Activated effector memory CD4-positive, alpha-beta T cell treated with Interleukin-2 at 50 U/mL for 16 hours (primary cell): ENCODE measurements at regions not wholly inside any gene's neighbourhood (a gene's known extent, or its start where the extent isn't known, plus 50 kb on each side); places are given as distances from the start of the nearest gene placed in this dataset.
"Not testable (repeated sequence)": the region's sequence is repeated elsewhere in the genome, so short reads cannot be mapped to it uniquely, and the experiment has no call there.

Source experiments
- DNase-seq: peaks from one replicate; pipeline ENCODE4 v3.0.0-alpha.2; 2020

GRCh38 chr11:31956310-31956709, 134.6 kb upstream of the RCN1 start:
- DNase-seq: no peak

DNA sequence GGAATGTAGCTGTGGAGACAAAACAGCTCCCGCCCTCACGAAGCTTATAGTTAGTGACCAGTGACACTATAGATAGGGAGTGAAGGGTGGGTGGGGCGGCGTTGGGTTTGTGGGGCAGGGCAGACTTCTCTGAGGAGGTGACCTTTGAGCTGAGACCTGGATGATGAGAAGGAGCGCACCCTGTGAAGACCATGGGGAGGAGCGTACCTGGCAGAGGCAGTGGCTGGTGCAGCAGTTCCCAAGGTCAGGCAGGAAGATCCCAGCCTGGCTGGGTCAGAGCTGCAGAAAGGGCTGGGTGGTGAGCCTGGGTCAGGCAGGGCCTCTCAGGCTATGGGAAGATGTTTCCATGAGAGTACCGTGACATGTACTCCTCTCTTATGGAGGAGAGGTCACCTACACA, 135.0 kb upstream of the RCN1 start:
- no peak for DNase-seq

DNA sequence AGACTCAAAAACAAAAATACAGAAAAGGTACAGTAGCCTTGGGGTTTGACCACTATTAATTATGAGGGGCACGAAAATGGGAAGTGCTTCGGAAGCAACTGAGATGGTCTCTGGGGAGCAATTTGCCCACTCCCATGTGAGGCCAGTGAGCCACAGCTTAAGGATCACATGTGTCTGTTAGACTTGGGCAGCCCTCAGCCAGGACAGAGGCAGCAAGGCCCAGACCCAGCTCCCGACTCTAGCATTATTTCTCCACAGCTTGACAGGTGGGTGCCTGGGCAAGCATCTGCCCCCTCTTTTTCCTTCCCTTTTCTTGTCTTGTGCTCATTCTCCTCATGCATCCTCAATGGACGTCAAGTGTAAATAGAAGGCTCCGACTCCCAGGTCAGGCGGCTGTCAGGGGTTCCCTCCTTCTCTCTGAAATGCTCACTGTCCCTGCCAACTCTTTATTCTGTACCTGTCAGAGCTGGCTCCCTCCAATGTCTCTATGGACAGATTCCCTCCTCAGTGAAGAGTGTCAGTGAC, 137.0 kb upstream of the RCN1 start:
- no peak for DNase-seq

DNA sequence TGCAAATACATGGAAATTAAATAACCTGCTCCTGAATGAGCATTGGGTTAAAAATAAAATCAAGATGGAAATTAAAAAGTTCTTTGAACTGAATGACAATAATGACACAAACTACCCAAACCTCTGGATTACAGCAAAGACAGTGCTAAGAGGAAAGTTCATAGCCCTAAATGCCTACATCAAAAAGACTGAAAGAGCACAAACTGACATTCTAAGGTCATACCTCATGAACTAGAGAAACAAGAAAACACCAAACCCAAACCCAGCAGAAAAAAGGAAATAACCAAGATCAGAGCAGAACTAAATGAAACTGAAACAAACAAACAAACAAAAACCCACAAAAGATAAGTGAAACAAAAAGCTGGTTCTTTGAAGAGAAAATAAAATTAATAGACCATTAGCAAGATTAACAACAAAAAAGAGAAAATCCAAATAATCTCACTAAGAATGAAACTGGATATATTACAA, 138.6 kb upstream of the PAX6 start:
- not testable (repeated sequence) for DNase-seq

DNA sequence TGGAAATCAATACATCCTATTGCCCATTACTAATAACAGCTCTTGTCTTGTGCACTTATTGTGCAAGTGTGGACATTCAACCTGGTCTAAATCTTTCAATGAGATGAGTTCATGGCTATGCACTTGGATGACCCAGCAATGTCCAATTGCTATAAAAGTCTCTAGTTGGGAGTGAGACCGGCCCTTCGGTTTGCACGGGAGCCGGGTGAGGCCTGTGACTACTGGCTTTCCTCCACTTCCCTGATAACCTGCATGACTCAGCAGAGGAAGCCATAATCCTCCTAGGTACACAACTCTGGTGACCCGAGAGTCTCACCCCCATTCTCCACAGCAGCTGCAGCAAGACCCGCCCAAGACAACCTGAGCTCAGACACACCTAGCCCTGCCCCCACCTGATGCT, 135.9 kb upstream of the PAX6 start:
- DNase-seq: no peak

DNA sequence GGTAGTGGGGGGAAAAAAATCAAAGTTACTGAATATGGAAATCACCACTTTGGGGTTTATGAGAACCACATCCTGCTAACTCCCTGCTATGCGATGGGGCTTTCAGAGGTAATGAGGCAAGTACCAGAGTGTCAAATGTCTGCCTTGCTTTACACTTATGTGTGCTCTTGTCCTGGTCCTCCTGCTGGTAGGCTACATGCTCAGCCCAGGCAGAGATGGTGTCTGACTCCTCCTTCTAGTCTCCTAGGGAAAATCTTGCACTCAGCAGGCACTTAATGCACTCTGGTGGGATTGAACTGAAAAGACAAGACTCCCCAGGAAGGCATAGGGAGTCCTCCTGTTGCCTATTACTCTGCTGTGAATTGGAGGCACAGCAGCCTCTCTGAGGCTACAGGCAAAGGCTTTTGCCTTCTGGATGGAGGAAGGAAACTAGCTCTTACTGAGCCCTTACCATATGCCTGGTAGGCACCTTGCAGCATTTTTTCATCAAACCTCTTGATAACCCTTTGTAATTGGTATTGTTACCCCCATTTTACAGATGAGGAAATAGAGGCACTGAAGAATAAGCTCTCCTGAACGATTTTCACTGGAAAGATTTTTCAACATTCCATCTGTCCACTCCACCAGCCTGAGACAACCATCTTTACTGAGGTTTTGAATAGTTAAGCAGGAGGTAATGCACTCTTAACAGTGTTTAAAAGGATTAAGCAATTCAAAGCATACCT, 132.1 kb upstream of the PAX6 start:
- DNase-seq: no peak

GRCh38 chr11:31940371-31941037, 129.4 kb upstream of the PAX6 start:
- DNase-seq: no peak

- no peak for DNase-seq
Measured at GRCh38 chr11:31939004-31939403, 127.9 kb upstream of the PAX6 start.

- no peak for DNase-seq
Measured at GRCh38 chr11:31936312-31936711, 125.2 kb upstream of the PAX6 start.

DNA sequence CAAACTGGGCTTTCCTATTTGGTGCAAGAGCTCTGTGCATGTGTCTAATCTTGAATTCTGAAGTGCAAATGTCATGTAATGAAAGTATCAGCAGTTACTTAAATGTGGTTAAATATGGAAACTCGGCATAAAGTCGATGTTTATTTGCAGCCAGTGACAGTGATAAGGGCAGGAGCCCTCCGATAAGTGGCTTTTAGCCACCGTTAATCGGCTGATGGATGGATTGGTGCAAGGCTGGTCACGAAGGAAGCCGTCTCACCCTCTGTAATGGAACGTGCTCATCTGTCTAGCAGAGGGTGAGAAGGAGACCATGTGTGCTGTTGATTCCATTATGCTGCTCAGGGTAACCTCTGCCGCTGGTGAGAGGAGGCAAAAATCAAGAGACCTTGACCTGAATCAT, 121.8 kb upstream of the PAX6 start:
- no peak for DNase-seq

GRCh38 chr11:31927982-31928381, 116.9 kb upstream of the PAX6 start:
- DNase-seq: no peak

GRCh38 chr11:31926816-31927528, 115.8 kb upstream of the PAX6 start:
- no peak for DNase-seq

GRCh38 chr11:31926106-31926505, 115.0 kb upstream of the PAX6 start:
- DNase-seq: no peak

GRCh38 chr11:31922450-31922849, 111.3 kb upstream of the PAX6 start:
- DNase-seq: no peak

DNA sequence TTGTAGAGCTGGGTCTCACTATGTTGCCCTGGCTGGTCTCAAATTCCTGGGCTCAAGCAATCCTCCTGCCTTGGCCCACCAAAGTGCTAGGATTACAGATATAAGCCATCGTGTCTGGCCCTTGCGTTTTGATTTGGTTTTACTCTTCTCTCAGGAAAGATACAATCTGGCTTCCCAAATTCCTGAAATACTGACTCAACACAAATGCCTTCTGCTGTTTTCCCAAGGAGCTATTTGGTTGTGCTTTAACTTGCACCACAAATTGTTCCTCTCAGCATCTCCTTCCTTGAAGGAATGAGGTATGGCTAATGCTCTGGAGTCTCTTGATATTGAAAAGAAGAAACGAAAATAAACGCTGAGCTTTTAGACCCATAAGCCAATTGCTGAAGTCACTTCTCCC, 110.0 kb upstream of the PAX6 start:
- no peak for DNase-seq

GRCh38 chr11:31919175-31919574, 108.1 kb upstream of the PAX6 start:
- DNase-seq: no peak

GRCh38 chr11:31915867-31916266, 104.7 kb upstream of the PAX6 start:
- no peak for DNase-seq

DNA sequence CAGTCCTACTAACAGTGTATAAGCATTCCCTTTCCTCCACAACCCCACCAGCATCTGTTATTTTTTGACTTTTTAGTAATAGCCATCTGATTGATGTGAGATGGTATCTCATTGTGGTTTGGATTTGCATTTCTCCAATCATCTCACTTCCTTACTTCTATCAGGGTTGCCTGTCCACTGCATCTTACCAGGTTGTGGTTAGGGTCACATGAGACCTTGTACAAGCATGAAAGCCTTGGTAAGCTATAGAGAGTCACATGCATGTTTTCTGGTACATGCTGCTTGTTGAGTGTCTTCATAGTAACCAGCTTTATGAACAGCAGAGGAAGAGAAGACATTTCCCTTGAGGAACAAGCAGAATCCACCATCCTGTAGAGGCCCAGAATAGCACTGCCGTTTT, 102.9 kb upstream of the PAX6 start:
- DNase-seq: no peak

DNA sequence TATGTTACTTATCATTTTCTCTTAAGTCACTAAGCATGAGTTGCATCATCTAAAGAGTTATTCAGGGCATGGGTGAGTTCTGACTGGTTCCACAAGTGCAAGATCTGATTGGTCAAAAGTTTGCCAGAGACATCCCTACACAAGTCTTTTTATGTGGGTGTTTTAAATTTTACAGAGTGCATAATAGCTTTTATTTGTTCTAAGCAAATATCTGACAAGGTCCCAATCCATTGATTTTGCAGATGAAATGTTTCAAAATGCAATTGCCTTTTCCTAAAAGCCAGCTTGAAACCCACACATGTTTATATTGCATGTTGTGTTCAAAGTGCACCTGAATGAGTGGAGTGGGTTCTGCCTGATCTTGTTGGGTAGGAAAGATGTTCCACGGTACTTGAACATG, 101.7 kb upstream of the PAX6 start:
- no peak for DNase-seq

- no peak for DNase-seq
Measured at GRCh38 chr11:31910950-31911576, 99.9 kb upstream of the PAX6 start.

- no peak for DNase-seq
Measured at GRCh38 chr11:31903225-31904074, 92.3 kb upstream of the PAX6 start.

DNA sequence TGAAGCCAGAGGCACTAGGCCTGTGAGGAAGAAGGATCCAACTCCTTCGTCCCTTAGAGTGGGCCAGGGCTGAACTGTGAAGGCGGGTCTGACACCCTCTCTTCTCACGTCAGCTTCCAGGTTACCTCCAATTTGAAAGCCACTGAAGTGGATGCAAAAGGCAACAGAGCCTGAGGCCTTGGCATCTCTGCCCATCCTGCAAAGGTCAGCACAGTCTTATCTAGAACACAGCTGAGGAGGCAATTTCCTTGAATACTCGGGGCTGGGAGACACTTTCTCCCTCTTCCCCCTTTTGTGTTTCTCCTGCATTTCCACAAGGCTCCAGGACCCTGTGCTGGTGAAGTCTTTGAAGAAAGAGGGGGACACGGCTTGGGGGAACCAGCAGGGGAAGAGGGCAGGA, 91.6 kb upstream of the PAX6 start:
- no peak for DNase-seq
